ENCODE measurements at regions not wholly inside any gene's neighbourhood (a gene's known extent, or its start where the extent isn't known, plus 50 kb on each side); places are given as distances from the start of the nearest gene placed in this dataset.

DNA sequence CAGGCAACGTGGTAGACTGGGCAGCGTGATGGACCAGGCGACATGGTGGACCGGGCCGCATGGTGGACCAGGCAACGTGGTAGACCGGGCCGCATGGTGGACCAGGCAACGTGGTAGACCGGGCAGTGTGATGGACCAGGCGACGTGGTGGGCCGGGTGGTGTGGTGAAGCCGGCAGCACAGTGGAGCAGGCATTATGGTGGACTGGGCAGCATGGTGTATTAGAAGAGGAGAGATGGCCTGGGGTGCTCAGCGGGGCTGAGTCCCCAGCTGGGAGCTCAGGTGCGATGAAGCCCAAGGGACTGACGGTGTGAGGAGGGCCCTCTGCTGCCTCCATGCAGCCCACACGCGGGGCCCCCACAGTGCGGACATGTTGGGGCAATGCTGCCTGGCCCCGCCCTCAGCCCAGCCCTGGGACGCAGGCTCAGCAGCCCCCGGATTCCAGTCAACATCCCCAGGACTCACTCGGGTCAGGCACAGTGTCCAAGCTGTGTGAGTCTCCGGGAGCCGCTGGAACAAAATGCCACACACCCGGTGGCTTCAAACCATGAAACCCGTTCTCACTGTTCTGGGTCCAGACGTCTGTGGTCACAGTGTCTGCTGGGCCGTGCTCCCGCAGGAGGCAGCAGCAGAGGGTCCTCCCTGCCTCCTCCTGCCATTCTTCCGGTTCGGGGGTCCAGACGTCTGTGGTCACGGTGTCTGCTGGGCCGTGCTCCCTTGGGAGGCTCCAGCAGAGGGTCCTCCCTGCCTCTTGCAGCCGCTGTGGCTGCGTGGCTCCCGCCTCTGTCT is 1084.9 kb downstream of the BRD1 start:
- no peak for DNase-seq

DNA sequence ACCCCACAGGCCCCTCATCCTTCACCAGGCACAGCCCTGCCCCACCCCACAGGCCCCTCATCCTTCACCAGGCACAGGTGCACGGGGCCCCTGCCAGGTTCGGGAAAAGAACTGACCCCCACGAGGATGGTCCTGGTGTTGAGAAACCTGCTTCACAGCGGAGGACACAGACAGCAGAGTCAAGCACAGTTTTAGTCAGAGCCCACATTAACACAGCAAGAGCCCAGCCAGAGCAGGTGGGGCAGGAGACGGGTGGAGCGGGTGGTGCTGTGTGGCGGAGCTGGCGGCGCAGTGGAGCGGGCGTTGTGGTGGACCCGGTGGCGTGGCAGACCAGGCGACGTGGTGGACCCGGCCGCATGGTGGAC is 1085.5 kb downstream of the BRD1 start:
- DNase-seq: no peak

DNA sequence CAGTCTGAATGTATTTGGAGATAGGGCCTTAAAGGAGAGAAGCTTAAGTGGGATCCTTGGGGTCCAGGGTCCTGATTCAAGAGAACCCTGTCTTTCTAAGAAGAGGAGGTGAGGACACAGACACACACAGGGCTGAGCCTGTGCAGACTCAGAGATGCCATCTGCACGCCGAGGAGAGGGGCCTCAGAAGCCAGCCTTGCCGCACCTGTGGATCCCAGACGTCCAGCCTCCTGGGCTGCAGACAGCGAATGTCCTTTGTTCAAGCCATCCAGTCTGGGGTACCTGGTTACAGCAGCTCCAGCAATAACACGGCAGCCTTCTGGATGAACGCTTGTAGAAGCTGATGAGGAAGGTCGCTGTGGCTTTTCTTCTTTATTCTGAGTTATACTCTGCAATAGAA is 1086.1 kb downstream of the BRD1 start:
- no peak for DNase-seq

DNA sequence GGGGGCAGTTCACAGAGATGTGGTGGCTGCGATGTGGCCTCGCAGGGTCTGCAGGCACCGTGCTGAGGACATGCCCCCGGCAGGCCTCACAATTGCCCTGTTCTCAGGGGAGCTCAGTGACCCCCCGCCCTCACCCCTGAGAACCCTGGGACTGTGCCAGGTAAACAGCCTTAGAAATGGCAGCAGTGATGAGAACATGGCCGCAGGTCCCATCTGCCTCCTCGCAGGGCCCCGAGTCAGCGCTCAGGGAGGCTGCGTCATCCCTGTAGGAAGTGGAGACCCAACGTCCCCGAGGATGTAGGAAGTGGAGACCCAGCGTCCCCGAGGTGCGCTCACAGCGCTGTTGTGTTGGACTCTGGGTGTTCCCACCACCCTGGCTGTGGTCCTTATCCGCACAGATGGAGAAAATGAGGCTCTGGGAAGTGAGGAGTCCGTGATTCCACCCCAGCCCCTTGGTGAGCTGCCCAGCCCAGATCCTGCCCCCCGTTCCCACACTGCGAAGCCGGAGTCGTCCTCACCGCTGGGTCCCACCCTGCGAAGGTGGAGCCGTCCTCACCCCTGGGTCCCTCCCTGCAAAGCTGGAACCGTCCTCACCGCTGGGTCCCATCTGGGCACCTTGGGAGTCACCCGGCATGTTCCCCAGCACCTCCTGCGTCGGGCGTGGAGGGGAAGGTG is 1086.8 kb downstream of the BRD1 start:
- DNase-seq: no peak

DNA sequence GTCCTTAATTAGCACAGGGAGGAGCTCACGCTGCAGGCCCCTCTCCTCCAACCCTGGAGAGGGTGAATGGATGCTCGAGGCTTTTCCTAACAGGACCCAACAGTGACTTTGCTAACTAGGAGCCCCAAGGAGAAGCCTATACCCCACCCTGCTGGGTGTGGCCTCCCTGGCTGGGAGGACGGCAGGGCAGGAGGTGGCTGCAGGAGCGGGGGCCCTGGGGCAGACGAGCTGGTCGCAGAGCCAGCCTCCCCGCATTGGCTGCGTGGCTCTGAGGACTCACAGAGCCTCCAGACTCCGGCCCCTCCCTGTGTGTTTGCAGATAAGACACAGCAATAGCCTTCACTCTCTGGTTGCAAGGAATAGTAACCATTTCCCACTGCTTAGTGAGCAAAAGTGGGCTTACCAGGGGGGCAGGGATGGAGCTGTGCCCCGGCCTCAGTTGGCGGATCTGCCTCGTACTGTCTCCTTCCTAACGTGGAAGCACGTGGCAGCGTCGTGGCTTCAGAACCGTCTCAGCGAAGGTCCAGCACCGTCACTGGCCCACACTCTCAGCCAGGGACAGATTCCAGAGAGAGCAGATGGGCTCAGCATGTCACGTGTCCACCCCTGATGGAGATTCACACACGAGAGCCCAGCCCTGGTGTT is 1087.5 kb downstream of the BRD1 start:
- DNase-seq: no peak

DNA sequence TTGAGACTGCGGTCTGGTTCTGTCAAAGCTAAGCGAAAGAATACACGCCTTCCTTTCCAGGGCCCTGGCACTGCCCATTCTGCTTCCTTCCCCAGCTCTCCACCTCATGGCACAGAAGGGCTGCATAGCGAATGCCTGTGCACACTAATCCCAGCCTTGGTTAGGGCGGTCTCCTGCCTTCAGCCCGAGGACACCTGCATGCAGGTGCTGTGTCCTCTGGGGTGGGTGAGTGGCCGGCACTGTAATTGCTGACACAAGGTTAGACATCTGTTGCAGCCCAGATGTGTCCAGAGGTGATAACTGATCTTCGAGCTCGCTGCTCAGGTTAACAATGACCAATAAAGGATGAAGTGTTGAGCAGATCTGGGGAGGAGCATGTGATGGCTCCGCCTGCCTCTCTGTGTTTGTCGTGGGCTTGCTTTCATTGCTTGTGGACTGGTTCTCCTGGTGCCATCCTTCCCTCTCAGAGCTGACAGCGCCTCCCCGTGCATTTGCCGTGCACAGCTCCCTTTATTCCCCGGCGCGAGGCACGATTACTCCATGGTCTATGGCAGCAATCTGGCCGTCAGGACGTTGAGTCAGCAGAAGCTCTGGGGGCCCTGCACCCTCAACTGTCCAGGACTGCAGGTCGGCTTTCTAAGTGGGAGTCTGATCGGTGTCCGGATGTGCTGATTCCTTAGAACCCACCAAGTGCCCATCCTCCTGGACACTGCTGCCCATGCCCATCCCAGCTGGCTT is 1088.2 kb downstream of the BRD1 start:
- DNase-seq: no peak

DNA sequence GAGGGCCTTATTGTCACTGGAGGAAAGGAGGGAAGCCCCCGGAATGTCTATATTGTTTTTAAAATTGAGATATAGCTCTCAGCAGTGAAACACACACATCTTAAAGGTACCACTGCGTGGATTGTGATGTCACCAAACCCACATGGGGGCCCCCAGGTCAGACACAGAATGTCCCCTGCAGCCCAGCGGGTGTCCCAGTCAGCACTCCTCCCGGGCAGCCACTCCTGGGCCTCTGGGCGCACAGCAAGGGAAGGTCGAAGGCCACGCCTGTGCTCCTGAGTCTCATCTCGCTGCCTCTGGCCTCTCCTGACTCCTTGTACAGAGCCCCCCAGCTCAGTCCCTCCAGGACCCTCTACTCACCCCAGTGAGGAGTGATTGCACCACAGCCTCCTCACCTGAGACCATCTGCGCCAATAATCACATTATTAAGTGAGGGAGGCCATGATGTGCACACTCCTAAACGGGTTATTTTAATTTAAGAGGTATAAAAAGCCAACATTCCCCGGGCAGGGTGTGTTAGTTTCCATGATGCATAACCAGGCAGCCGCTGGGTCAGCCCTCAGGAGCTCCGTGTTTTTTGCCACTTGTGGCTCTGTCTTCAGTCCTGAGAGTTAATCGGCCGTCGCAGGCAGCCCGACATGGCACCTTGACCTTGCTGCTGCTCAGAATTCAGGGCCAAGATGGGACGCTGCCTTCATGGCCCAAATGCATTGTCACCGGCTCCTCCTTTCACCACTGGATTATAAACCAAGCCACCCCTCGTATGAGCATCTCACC is 1089.3 kb downstream of the BRD1 start:
- no peak for DNase-seq

DNA sequence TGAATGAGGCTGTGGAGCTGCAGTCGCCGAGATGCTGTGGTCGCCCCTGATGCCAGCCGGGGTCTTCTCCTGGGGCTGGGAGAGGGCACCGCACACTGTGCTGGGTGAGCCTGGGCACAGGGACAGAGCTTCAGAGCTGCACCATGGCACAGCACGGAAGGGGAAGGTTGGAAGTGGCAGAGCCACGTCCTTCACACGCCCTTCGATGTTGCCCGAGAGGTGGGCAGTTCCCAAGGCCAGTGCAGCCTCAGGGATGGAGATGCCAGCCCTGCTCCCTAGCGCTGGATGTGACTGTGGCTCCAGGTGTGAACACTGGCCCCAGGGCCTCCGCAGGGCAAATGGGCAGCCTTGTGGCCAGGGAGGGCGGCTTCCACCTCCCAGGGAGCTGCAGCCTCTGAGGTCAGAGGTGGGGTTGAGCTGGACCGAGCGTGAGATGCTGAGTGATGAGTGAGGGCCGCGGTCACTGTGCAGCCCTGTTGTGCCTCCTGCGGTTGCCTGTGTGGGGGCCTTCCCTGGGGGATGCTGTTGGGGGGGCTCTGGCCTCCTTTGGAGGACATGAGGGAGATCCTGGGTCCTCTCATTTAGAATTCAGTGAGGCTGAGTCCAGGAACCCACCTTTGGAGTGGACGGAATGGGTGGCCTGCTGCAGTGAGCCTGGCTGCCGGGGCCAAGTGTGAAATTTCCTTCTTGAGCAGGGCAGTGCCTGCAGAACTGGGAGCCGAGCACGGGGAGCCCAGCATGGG is 1090.0 kb downstream of the BRD1 start:
- no peak for DNase-seq

DNA sequence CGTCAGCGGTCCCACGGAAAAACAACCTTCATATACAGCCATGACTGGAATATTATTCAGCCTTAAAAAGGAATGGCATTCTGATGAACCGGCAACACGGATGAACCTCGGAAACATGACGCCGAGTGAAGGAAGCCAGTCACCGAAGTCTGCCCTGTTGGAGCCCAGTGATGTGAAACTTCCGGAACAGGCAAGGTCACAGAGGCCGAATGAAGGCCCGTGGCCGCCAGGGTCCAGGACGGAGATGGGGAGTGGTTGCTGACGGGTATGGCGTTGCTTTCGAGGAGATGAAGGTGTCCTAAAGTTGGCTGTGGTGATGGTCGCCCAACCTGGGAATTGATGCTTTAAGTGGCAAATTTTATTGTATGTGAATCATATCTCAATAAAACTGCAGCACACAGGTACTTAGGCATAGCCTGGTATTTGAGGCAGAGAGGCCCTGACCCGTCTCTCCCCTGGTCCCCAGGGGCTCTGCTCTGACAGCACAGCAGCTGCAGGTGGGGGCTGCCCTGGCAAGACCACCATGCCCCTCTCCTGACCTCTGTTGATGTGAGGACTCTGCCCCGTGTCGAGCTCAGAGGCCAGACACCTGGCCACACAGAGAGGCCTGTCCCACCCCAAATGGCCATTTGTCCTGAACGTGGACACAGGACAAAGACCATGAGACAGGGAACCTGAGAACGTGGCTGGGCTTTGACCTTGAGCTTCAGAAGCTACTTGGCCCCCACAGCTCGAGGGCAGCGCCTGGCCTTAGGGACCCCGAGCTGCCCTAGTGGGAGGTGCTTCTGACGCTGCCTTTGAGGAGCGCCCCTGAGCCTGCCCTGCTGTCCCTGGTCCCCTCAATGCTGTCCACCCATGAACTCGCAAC is 1090.8 kb downstream of the BRD1 start:
- DNase-seq: no peak

DNA sequence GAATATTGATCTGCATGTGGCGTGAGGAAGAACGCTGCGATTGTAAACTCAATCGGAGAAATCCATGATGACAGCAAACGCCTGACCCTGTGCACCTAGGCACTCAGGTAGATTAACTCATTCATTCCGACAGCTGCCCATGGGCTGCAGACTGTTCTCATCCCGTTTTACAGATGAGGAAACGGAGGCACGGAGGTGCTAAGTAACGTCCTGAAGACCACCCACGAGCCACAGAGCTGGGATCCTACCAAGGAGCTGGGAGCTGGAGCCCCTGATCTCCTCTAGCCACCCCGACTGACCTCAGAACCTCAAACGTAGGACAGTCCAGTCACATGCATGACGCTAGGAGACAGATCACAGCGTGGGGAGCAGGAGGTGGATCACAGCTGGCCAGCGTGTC is 1092.7 kb downstream of the BRD1 start:
- no peak for DNase-seq

DNA sequence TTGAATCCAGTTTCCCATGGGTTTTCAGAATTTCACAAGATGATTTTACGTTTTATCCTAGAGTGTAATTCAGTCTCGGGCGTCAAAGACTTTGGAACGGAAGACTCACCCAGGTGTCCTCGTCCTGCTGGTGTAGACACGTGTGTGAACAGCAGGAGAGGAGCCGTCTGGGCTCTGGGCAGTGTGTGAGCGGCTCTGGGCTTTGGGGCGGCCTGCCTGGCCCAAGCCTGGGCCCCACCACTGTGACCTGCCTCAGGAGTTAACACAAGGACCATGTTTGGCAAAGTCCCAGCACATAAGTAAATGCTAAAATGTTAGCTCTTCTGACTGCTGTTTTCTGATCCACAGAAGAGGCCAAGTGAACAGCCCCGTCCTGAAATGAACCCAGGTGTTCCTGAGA is 1093.3 kb downstream of the BRD1 start:
- DNase-seq: no peak

DNA sequence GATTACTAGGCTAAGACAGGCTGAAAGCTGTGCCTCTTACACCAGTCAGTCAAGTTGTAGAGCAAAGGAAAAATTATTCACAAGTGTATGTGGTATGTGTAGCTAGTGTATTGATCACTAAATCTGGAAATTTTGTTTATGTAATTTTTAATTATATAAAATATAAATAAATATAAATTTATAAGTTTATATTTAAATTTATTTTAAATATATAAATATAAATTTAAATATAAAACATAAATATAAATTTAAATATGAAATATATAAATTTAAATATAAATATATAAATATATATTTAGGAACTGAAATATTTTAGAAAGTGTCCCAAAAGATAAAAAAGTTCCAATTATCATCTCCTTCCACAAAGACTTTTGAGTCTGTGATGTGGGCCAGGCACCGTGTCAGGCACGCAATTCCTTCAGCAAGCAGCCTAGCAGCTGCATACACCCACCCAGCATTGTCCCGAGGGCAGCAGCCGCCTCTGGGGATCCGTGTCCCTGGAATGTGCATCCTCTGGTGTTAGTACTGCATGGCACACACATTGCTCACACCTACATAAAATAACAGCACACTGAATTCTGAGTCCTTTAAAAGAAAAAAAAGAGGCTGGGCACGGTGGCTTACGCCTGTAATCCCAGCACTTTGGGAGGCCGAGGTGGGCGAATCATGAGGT is 1098.0 kb downstream of the BRD1 start:
- DNase-seq: no peak

DNA sequence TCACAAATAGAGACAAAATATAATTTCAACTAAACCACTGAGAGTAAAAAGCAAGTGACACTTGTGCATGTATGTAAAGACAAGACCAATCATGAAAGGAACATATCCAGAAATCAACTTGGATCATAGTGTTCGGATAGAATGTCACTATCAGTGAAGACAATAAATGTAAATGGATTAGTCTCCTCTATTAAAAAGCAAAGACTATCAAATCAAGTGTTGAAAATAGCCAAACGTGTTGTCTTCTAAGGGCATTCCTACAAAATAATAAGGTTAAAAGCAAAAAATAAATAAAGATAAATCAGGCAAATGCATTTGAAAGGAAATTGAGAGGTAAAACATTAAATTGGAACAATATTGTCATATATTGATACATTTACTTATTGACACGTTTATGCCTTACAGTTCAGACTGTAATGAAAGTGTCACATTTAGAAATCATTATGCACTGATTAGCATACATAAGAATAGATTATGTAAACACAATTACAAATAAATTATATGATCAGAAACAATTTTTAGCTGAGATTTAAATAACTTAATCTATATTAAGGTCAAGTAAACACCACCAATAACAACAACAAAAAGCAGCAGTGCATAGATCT is 1100.1 kb downstream of the BRD1 start:
- no peak for DNase-seq

DNA sequence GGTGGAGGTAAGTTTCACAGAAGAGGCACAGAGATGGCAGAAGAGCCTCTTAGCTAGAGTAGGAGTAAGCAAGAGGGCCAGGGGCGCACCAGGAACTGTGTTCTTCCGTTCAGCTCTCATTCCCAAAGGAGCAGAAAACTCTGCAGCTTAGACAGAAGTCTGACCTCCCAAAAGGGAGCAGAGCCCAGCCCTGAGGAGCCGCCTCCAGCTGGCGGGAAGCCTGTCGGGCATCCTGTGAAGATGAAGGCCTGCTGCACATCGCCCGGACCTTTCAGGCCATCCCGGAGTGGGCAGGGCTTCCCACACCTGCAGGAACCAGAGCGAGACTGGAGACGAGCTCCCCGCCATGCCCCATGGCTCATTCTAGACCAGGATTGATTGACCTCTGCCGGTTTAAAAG is 1102.8 kb downstream of the BRD1 start:
- DNase-seq: no peak

DNA sequence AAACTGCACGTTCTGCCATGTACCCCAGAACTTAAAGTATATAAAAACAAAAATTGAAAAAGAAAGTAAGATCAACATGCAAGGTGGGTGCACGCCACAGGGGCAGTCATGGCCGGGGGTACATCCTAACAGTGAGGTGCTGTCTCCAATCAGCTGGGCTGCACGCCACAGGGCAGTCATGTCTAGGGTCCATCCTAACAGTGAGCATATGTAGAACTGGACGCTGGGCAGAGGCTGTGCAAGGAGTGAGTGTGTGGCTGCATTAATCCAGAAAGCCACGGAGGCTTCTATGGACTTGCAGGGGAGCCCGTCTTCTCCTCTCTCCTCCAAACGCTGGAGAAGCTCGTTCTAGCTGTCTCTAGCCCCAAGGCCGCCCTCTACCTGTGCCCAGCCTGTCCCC is 1105.0 kb downstream of the BRD1 start:
- no peak for DNase-seq

DNA sequence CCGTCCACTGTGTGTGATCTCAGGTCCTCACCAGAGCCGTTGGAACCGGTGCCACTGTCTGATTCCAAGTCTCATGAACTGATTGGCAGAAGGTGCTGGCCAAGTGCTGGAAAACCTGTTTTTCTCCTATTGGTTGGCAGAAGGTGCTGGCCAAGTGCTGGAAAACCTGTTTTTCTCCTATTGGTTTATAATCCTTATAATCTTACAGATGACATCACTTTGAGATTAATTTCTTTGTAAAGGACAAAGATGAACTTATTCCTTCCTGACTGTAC is 1106.3 kb downstream of the BRD1 start:
- DNase-seq: no peak

DNA sequence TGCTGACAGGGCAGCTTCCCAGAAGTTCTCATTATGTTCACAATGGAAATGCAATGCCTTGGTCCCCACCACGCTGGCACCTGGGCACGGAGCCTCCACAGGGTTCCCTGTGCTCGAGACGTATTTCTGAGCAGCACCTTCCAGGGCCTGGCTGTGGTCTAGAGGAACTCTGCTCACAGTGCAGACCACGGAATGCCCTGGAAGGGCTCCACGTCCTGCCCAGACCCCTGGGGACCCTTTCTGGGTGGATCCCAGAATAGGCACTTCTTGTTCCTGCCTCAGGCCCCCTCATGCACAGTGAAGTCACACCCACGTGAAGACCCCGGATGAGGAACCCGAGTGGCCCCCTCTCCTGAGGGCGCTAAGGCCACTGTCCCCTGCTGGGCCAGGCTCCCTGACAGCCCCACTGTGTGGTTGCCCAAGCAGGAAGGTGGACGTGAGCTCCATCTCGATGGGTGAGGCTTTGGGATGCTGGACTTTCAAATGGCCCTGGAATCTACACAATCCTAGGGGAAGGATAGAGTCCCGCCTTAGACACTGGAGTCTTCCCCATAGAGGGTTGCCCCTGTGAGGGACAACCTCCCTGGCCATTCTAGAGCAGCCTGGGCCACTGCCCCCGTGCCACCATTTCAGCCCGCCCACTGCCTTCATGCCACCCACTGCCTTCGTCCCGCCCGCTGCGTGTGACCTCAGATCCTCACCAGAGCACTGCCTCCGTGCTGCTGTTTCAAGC is 1106.8 kb downstream of the BRD1 start:
- DNase-seq: no peak

DNA sequence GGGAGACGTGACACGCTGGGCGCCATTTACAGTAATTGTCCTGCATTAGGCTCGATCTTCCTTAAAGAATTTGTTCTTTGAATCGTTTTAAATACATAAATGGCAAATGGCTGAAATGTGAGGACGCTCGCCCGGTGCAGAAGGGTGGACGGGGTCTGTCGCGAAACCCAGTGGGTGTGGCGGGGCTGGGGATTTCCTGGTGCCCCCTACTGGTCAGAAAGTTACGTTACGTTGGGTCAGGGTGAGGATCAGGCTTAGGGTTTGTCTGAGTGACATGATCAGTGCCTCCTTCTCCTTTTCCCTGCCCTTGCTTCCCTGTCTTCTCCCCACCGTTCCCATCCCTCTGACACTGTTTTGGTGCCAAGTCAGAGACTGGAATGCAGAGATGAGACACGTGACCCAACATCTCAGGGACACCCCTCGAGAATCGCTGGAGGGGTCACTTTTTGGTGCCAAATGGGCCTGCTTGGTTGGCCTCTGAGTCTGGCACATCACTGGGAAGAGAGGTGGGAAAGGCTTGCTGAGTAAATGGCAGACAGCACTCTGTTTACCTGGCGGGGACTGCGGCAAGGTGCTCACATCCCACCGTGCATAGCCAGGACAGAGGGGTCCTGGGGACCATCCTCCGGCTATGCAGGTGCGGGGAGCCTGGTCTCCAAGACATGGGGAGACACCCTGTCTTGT is 1107.6 kb downstream of the BRD1 start:
- DNase-seq: no peak

All from NCI-H187 (cell line).